Endothelial cell of umbilical vein (primary cell): ENCODE measurements at regions not wholly inside any gene's neighbourhood (a gene's known extent, or its start where the extent isn't known, plus 50 kb on each side); places are given as distances from the start of the nearest gene placed in this dataset.

Source experiments
- BruUV-seq: library from RNA; stranded (reverse); fragments of 400-500 nt; replicated peaks from 2 replicates; lab custom pipeline; 2021; lab: Mats Ljungman, UMichigan
- CTCF ChIA-PET: fragments of 300-600, 350-600 bp; sonication (Branson Sonifier 250); formaldehyde crosslinking; loops from one replicate; lab custom pipeline; 2021; ENCODE audit warnings: antibody characterized with exemption, inconsistent platforms; lab: Charles Lee
- POLR2A ChIA-PET: fragments of 300-600, 350-600 bp; sonication (Branson Sonifier 250); formaldehyde crosslinking; loops from one replicate; lab custom pipeline; 2021; ENCODE audit warnings: antibody characterized with exemption, inconsistent platforms; lab: Charles Lee
- DNase-seq: peaks from one replicate; pipeline ENCODE4 v3.0.0-alpha.2; 2011; ENCODE audit warnings: low read depth, low spot score
- FAIRE-seq: peaks from 2 replicates; lab custom pipeline; 2011; peaks lifted over from hg19 to GRCh38; lab: Jason Lieb, UNC
- H2AFZ ChIP-seq: 2 replicates; pipeline ENCODE4 v1.6.0; 2012; ENCODE audit warnings: low read depth, low read length, control low read depth, inconsistent platforms
- H3K27ac ChIP-seq: 2 replicates; pipeline ENCODE4 v1.5.1; 2011; ENCODE audit warnings: low read depth, mild to moderate bottlenecking, control low read depth, low read length, moderate library complexity; ENCODE audit not compliant: insufficient read depth
- H3K27me3 ChIP-seq, 2 experiments: 2 replicates each; pipeline versions ENCODE4 v1.6.0 to v1.6.1; 2011; ENCODE audit warnings: low read length in 2 of 2, mixed read lengths in 1 of 2; ENCODE audit not compliant: control insufficient read depth in 2 of 2, insufficient read depth in 2 of 2
- H3K36me3 ChIP-seq, 2 experiments: 2 replicates in 1 of 2; 3 replicates in 1 of 2; pipeline ENCODE4 v1.5.1; 2011; ENCODE audit warnings: low read length in 2 of 2, mild to moderate bottlenecking in 1 of 2, moderate library complexity in 1 of 2; ENCODE audit not compliant: control insufficient read depth in 2 of 2, insufficient read depth in 2 of 2; ENCODE audit errors: extremely low read depth in 1 of 2
- H3K4me1 ChIP-seq: 3 replicates; pipeline ENCODE4 v1.5.1; 2011; ENCODE audit warnings: mild to moderate bottlenecking, low read length; ENCODE audit not compliant: control insufficient read depth, insufficient read depth; ENCODE audit errors: extremely low read depth
- H3K4me2 ChIP-seq: 2 replicates; pipeline ENCODE4 v1.6.1; 2011; ENCODE audit warnings: low read length, control low read depth, mixed read lengths; ENCODE audit not compliant: insufficient read depth
- H3K4me3 ChIP-seq, 3 experiments: fragments of 200-600 bp in 1 of 3; sonication (generic), shearing (Covaris generic) in 1 of 3; replicated peaks in 1 of 3; 2 replicates each; pipeline ENCODE4 v1.5.1; 2011 to 2016; ENCODE audit warnings: control low read depth in 3 of 3, low read length in 3 of 3, mild to moderate bottlenecking in 2 of 3, inconsistent platforms in 1 of 3, low read depth in 1 of 3, moderate library complexity in 1 of 3; ENCODE audit not compliant: insufficient read depth in 1 of 3
- H3K79me2 ChIP-seq: 2 replicates; pipeline ENCODE4 v1.6.0; 2012; ENCODE audit warnings: low read length, inconsistent platforms; ENCODE audit not compliant: control insufficient read depth, insufficient read depth
- H3K9ac ChIP-seq: replicated peaks from 2 replicates; pipeline ENCODE3; 2011; ENCODE audit warnings: low read length, control low read depth; ENCODE audit not compliant: insufficient read depth; ENCODE audit errors: extremely low read depth
- H3K9me1 ChIP-seq: replicated peaks from 3 replicates; pipeline ENCODE4 v1.6.0; 2011; ENCODE audit warnings: mild to moderate bottlenecking, low read length; ENCODE audit not compliant: control insufficient read depth, insufficient read depth; ENCODE audit errors: extremely low read depth
- H3K9me3 ChIP-seq: replicated peaks from 2 replicates; pipeline ENCODE4 v1.5.1; 2012; ENCODE audit warnings: low read length, inconsistent platforms; ENCODE audit not compliant: control insufficient read depth, insufficient read depth
- H4K20me1 ChIP-seq: replicated peaks from 2 replicates; pipeline ENCODE3; 2011; ENCODE audit warnings: mild to moderate bottlenecking, low read length; ENCODE audit not compliant: control insufficient read depth, insufficient read depth; ENCODE audit errors: extremely low read depth
- CTCF ChIP-seq, 2 donors: IDR thresholded peaks; 1 replicate in 1 of 2; 2 replicates in 1 of 2; pipeline ENCODE4 v1.5.1; 2011; ENCODE audit warnings: low read length in 2 of 2, mild to moderate bottlenecking in 2 of 2, moderate library complexity in 2 of 2, control low read depth in 1 of 2, inconsistent platforms in 1 of 2, low read depth in 1 of 2; ENCODE audit not compliant: insufficient read depth in 1 of 2; ENCODE audit errors: extremely low read depth in 1 of 2
- EZH2 ChIP-seq: IDR thresholded peaks from 2 replicates; pipeline ENCODE4 v1.6.1; 2012; ENCODE audit warnings: borderline replicate concordance, low read depth, mild to moderate bottlenecking, moderate library complexity, low read length, inconsistent platforms; ENCODE audit not compliant: severe bottlenecking
- FOS ChIP-seq: IDR thresholded peaks from 2 replicates; pipeline ENCODE4 v1.6.1; 2011; ENCODE audit warnings: mild to moderate bottlenecking, low read length, moderate library complexity, borderline replicate concordance; ENCODE audit not compliant: insufficient read depth
- GATA2 ChIP-seq: IDR thresholded peaks from 2 replicates; pipeline ENCODE4 v1.7.0; 2011; ENCODE audit warnings: low read depth, mild to moderate bottlenecking, moderate library complexity, mixed read lengths, low read length; ENCODE audit not compliant: insufficient read length, insufficient read depth
- JUN ChIP-seq: IDR thresholded peaks from 2 replicates; pipeline ENCODE4 v1.6.1; 2011; ENCODE audit warnings: borderline replicate concordance, low read depth; ENCODE audit not compliant: insufficient read length, insufficient read depth
- MAX ChIP-seq: IDR thresholded peaks from 2 replicates; pipeline ENCODE4 v1.6.1; 2011; ENCODE audit not compliant: insufficient read depth, insufficient read length
- MYC ChIP-seq: IDR thresholded peaks from one replicate; pipeline ENCODE4 v1.6.1; 2011; ENCODE audit warnings: mild to moderate bottlenecking, low read depth, low read length
- POLR2A ChIP-seq: IDR thresholded peaks from 2 replicates; pipeline ENCODE4 v1.6.1; 2012; ENCODE audit warnings: low read depth, mild to moderate bottlenecking, control low read depth, low read length
- POLR2AphosphoS5 ChIP-seq: IDR thresholded peaks from 2 replicates; pipeline ENCODE4 v1.6.1; 2012; ENCODE audit warnings: low read depth, mild to moderate bottlenecking, control low read depth, low read length, moderate library complexity; ENCODE audit not compliant: insufficient read depth
- dilution Hi-C: fragments of 300-500 bp; cut with MboI; formaldehyde crosslinking; loops from one replicate; pipeline ENCODE4 v1.15.0; 2019; ENCODE audit warnings: low sequenced_read_pairs; ENCODE audit not compliant: extremely low pct_ligation_motif_present
- intact Hi-C: fragments of 100-400 bp; cut with micrococcal nuclease; formaldehyde crosslinking; loops from one replicate; pipeline ENCODE4 v1.10.0; 2022

GRCh38 chr6:71029555-71029954 lies 72.7 kb upstream of the B3GAT2 start:
- Histone ChIP-seq H2AFZ (no peak overlapping the region), H3K9me1 (no peaks in the 10 kb centered on the region), H3K9me3 (no peaks in the 10 kb centered on the region), H3K27me3 (no peaks in the 10 kb centered on the region), H3K79me2 (no peaks in the 10 kb centered on the region), H4K20me1 (no peaks in the 10 kb centered on the region), H3K9ac (no peak overlapping the region), H3K36me3 (no peaks in the 10 kb centered on the region), H3K4me1 (no peaks in the 10 kb centered on the region), H3K4me3 (no peak overlapping the region), H3K4me2 (no peak overlapping the region), H3K27ac (no peak overlapping the region)
- ChIA-PET POLR2A (no interaction called here), CTCF (no interaction called here)
- intact Hi-C loops (no loop called here), dilution Hi-C loops (no loop called here)
- DNase-seq, result no peak
- no TSS peak for BruUV-seq
- TF ChIP-seq MAX (no peak), FOS (no peak), POLR2A (no peak), MYC (no peak), POLR2AphosphoS5 (no peak), CTCF (IDR thresholded peaks at IDR 0.05; ENCODE audit: extremely low read depth in 1 of 2, insufficient read depth in 1 of 2, low read depth in 1 of 2, low read length in 2 of 2) (no peak), GATA2 (no peak), EZH2 (no peak), JUN (no peak)
- no peak for FAIRE-seq
